ENCODE measurements at regions not wholly inside any gene's neighbourhood (a gene's known extent, or its start where the extent isn't known, plus 50 kb on each side); places are given as distances from the start of the nearest gene placed in this dataset.

DNA sequence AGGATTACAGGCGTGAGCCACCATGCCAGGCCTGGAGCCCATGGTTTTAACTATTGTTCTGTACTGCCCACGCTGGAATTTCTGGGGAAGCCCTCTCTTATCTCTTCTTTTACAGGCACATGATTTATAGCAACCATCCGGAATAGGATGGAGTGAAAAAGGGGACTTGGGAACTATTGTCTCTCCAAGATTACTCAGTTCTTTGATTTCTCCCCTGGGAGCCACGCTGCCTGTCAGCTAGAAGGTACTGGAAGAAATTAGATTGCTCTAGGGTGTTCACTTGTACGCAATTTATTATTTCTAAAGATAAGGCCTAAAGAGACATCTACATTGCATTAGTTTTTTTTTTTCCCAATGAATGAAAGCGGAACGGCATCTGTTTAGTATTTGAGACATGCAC, 65.6 kb upstream of the PTPRJ start:
- TF ChIP-seq SMAD4 (CRISPR knock-in tag; conservative IDR thresholded peaks at IDR 0.05) (no peak), ZNF780A (CRISPR knock-in tag; IDR thresholded peaks at IDR 0.05) (no peak), ESRRA (IDR thresholded peaks at IDR 0.05; ENCODE audit: borderline replicate concordance, low read depth) (no peak), DPF2 (IDR thresholded peaks at IDR 0.05) (no peak), ZFP36 (IDR thresholded peaks at IDR 0.05; ENCODE audit: low read depth, low read length, partially characterized antibody) (no peak)
- TF ChIP-seq, protein P1, sequence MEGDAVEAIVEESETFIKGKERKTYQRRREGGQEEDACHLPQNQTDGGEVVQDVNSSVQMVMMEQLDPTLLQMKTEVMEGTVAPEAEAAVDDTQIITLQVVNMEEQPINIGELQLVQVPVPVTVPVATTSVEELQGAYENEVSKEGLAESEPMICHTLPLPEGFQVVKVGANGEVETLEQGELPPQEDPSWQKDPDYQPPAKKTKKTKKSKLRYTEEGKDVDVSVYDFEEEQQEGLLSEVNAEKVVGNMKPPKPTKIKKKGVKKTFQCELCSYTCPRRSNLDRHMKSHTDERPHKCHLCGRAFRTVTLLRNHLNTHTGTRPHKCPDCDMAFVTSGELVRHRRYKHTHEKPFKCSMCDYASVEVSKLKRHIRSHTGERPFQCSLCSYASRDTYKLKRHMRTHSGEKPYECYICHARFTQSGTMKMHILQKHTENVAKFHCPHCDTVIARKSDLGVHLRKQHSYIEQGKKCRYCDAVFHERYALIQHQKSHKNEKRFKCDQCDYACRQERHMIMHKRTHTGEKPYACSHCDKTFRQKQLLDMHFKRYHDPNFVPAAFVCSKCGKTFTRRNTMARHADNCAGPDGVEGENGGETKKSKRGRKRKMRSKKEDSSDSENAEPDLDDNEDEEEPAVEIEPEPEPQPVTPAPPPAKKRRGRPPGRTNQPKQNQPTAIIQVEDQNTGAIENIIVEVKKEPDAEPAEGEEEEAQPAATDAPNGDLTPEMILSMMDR (IDR thresholded peaks at IDR 0.05 in 2 of 3, conservative IDR thresholded peaks at IDR 0.05 in 1 of 3; ENCODE audit: insufficient read depth in 2 of 3, low read depth in 1 of 3, low read length in 3 of 3), result no peak

All from K562 (cell line).